ENCODE measurements at regions not wholly inside any gene's neighbourhood (a gene's known extent, or its start where the extent isn't known, plus 50 kb on each side); places are given as distances from the start of the nearest gene placed in this dataset.

DNA sequence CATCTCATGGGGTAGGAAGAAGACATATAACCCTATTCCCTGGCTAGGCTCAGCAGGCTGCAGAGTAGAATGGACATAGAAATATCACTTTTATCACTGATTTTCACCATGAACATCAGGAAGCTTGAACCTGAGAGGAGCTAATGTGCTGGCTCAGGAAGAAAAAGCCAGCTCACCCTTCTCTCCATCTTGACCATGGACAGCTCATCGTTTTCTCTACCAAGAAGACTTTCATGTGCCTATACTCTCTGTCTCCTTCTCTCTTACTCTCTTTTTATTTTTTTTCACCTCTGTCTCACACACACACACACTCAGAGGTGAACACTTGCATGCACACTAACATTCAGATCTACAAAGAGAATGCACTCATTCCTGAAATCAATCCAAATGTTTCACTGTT, 372.8 kb upstream of the CNTNAP5 start:
- TF ChIP-seq, protein P1, sequence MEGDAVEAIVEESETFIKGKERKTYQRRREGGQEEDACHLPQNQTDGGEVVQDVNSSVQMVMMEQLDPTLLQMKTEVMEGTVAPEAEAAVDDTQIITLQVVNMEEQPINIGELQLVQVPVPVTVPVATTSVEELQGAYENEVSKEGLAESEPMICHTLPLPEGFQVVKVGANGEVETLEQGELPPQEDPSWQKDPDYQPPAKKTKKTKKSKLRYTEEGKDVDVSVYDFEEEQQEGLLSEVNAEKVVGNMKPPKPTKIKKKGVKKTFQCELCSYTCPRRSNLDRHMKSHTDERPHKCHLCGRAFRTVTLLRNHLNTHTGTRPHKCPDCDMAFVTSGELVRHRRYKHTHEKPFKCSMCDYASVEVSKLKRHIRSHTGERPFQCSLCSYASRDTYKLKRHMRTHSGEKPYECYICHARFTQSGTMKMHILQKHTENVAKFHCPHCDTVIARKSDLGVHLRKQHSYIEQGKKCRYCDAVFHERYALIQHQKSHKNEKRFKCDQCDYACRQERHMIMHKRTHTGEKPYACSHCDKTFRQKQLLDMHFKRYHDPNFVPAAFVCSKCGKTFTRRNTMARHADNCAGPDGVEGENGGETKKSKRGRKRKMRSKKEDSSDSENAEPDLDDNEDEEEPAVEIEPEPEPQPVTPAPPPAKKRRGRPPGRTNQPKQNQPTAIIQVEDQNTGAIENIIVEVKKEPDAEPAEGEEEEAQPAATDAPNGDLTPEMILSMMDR (IDR thresholded peaks at IDR 0.05; ENCODE audit: low read length) = no peak
- TF ChIP-seq EZH2 (optimal IDR thresholded peaks at IDR 0.05; ENCODE audit: low read depth, low read length) (no peak), EZH2phosphoT487 (IDR thresholded peaks at IDR 0.05; ENCODE audit: low read length) (no peak)
